GM18858 (cell line): ENCODE measurements at regions not wholly inside any gene's neighbourhood (a gene's known extent, or its start where the extent isn't known, plus 50 kb on each side); places are given as distances from the start of the nearest gene placed in this dataset.
"Not testable (repeated sequence)": the region's sequence is repeated elsewhere in the genome, so short reads cannot be mapped to it uniquely, and the experiment has no call there.

Experiments
- ATAC-seq: cut with Tn5 transposase; IDR thresholded peaks from one replicate; pipeline ENCODE4 v1.9.1; 2021; ENCODE audit not compliant: unreplicated experiment

- ATAC-seq: no peak
Observed at GRCh38 chr3:16768014-16768413, 116.7 kb upstream of the PLCL2 start.

GRCh38 chr3:16768956-16769355, 115.8 kb upstream of the PLCL2 start:
- no peak for ATAC-seq

- ATAC-seq: no peak
Observed at GRCh38 chr3:16769525-16769924, 115.2 kb upstream of the PLCL2 start.

- no peak for ATAC-seq
Observed at GRCh38 chr3:16770021-16770420, 114.7 kb upstream of the PLCL2 start.

- no peak for ATAC-seq
Observed at GRCh38 chr3:16770792-16771191, 114.0 kb upstream of the PLCL2 start.

DNA sequence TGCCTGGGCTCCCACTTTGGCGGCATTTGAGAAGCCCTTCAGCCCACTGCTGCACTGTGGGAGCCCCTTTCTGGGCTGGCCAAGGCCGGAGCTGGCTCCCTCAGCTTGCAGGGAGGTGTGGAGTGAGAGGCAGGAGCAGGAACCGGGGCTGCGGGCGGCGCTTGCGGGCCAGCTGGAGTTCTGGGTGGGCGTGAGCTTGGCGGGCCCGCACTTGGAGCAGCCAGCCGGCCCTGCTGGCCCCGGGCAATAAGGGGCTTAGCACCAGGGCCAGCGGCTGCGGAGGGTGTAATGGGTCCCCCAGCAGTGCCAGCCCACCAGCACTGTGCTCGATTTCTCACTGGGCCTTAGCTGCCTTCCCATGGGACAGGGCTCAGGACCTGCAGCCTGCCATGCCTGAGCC, 111.2 kb upstream of the PLCL2 start:
- not testable (repeated sequence) for ATAC-seq

DNA sequence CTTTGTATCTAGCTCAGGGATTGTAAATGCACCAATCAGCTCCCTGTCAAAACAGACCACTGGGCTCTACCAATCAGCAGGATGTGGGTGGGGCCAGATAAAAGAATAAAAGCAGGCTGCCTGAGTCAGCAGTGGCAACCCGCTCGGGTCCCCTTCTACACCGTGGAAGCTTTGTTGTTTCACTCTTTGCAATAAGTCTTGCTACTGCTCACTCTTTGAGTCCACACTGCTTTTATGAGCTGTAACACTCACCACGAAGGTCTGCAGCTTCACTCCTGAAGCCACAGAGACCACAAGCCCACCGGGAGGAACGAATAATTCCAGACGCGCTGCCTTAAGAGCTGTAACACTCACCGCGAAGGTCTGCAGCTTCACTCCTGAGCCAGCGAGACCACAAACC, 110.2 kb upstream of the PLCL2 start:
- not testable (repeated sequence) for ATAC-seq

- ATAC-seq: no peak
Observed at GRCh38 chr3:16784973-16785372, 99.8 kb upstream of the PLCL2 start.

DNA sequence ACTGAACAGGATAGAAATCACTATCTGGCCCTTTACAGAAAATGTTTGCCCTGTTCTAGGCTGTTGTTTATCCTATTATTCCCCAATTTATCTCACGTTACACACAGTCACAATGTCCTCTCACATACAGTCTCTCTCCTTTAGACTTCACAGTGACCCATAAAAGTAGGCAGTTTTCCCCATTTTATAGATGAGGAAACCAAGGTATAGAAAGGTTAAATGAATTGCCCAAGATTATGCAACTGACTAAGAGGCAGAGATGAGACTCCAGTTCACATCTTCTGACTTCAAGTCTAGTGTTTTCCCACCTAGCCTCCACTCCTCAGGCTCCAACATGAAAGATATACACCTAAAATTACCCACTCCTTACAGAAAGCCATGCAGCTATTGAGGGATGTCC, 99.3 kb upstream of the PLCL2 start:
- ATAC-seq: no peak

DNA sequence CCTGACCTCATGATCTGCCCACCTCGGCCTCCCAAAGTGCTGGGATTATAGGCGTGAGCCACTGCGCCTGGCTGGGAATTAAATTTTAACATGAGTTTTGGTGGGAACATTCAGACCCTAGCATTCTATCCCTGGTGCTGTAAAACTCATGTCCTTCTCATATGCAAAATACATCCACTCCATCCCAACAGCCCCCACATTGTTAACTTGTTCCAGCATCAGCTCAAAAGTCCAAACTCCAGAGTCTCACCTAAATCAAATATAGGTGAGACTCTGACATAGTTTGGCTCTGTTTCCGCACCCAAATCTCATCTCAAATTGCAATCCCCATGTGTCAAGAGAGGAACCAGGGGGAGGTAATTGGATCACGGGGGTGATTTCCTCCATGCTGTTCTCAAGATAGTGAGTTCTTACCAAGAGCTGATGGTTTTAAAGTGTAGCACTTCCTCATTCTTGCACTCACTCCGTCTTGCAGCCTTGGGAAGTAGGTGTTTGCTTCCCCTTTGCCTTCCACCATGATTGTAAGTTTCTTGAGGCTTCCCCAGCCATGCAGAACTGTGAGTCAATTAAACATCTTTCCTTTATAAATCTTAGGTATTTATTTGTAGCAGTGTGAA, 96.2 kb upstream of the PLCL2 start:
- no peak for ATAC-seq

DNA sequence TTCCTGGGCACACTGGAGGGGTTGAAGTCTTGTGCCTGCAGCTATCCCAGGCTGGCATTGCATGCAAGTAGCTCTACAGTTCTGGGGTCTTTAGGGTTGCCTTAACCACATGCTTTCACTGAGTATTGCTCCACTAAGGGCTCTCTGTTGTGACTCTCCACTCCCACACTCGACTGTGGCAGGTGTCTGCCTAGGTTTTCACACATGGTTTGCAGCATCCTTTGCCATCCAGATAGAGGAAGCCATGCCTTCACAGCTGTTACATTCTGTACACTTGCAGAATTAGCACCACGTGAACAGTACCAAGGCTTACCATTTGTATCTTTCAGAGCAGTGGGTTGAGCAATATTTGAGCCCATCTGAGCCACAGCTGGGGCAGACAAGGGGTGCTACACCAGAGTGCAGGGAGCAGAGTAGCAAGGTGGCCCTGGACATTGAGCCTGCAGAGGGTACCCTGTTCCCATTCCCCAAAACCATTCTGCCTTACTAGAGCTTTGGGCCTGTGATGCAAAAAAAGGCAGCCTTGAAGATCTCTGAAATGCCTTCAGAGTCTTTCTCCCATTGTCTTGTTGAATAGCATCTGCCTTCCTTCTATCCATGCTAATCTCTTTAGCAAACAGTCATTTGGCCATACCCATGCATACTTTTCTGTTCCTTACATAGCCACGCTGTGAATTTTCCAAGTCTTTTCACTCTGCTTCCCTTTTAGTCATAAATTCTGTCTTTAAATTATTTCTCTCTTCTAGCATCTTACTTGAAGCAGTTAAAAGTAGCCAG, 95.2 kb upstream of the PLCL2 start:
- no peak for ATAC-seq

DNA sequence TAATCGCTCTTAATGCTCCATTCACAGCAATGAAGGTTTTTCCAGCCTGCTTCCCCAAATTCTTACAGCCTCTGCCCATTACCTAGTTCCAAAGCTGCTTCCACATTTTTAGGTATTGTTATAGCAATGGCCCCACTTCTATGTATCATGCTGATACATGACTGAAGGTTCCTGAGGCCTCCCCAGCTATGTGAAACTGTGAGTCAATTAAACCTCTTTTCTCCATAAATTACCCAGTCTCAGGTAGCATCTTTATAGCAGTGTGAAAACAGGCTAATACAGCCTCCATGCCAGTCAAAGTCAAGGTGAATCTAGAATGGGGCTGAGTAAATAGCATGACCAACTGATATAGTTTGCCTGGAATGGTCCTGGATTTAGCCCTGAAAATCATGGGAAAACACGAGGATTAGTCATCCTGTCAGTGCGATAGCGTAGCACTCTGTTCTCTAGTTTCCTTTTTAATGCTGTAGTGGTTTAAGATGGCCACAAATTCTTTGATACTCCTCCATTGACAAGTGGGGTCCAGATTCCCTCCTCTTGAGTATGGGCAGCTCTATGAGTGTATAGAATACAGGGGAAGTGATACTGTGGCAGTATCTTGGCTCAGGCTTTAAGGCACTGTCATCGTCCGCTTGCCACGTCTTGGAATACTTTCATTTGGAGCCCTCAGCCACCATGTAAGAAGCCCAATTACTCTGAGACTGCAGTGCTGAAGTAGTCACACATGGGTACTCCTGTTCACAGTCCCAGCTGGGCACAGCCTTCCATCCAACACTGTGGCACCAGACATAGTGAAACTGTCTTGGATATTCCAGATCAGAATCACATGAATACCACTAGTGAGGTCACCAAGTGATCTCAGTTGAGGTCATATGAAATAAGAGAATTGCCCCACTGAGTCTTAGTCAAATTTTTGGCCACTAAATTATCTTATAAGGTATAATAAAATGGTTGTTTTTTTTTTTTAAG, 94.0 kb upstream of the PLCL2 start:
- no peak for ATAC-seq

GRCh38 chr3:16793321-16793720, 91.4 kb upstream of the PLCL2 start:
- ATAC-seq: no peak

DNA sequence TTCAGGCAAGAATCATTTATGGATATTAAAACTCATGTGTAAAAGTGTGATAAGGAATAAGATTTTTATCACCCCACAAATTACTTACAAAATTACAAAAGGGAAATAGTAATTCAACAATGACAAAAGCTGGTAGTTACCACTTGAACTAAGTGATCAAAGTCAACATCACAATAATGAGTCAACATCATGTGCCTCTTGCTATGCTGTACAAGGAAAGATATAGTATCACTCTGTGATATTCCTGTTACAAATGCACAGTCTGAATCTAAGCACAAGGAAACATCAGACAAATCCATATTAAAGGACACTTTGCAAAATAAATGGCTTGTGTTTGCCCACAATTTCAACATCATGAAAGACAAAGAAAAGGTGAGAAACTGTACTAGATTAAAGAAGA, 90.5 kb upstream of the PLCL2 start:
- ATAC-seq: no peak

DNA sequence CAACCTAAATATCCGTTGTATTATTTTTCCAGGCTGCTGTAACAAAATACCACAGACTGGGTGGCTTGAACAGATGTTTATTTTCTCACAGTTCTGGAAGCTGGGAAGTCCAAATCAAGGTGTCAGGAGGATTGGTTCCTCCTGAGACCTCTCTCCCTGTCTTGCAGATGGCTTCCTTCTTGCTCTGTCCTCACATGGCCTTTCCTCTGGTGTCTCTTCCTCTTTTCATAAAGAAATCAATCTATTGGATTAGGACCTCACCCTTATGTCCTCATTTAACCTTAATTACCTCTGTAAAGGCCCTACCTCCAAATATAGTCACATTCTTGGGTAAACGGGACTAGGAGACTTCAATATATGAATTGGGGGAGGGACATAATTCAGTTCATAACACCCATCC, 89.2 kb upstream of the PLCL2 start:
- no peak for ATAC-seq

- ATAC-seq: no peak
Observed at GRCh38 chr3:16797831-16798230, 86.9 kb upstream of the PLCL2 start.

DNA sequence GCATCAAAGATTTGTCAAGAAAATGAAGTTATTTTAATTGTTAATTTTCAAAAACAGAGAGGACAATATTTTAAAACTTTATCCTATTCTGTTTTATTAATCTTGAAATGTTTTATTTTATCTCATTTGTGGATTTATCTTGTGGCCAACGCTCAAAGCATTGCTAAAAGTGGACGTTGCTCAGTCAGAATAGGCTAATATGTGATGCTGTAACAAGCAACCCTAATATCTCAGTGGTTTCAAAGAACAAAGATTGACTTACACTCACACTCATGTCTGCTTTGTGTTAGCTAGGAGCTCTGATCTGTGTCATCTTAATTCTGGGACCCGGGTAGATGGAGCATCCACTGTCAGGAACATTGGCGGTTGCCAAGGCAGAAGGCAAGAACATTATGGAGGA, 86.0 kb upstream of the PLCL2 start:
- no peak for ATAC-seq

DNA sequence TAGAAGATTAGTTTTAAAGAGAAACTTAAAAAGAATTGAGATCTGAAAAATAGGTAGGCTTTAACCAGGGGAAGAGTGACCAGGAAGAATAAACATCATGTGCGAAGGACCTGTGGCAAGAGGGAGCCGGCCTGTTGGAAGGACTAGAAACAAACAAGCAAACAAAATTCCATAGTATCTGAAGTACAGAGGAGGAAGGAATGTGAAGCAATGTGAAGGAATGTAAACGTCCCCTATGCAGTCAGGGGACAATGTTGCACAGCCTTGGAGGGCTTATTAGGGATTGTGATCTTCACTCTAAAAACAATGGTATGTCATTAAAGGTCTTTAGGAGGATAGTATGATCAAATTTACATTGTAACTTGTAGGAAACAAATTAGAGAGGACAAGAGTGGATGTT, 84.4 kb upstream of the PLCL2 start:
- ATAC-seq: no peak

DNA sequence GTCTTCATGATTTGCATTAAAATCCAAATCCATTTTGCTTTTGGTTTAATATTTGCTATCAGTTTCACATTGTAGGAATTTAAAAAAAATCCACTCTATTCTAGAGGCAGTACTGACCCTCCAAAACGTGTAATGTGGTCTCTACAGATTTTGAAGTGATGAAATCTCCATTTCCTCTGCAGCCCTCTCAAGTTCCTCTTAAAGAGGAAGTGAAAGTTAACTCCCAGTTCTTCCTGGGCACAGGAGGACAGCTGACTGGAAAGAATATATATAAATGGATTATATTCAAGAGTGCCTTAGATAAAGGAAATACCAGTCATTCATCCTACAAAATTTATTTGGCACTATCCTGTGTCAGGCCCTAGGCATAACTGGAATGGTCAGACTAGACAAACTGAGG, 83.5 kb upstream of the PLCL2 start:
- no peak for ATAC-seq

GRCh38 chr3:16801698-16802097, 83.1 kb upstream of the PLCL2 start:
- no peak for ATAC-seq

DNA sequence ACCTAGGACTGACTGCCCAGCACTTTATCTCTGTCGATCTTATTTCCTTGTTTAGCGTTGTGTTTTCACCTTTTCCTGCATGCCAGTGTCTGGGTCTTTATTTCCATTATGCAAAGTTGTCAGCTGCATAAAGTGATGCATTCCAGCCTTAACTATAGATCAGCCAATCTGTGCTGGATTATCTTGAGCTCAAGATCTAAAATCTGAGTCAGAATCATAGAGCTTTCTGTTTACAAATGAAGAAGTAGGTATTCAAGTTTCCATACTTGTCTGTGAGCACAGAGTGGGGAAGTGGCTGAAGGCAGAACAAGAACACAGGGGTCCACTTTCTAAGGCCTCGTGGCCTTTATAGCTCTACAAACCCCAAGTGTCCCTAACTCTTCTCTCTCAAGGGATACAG, 82.4 kb upstream of the PLCL2 start:
- peak; percentile 81 for ATAC-seq

DNA sequence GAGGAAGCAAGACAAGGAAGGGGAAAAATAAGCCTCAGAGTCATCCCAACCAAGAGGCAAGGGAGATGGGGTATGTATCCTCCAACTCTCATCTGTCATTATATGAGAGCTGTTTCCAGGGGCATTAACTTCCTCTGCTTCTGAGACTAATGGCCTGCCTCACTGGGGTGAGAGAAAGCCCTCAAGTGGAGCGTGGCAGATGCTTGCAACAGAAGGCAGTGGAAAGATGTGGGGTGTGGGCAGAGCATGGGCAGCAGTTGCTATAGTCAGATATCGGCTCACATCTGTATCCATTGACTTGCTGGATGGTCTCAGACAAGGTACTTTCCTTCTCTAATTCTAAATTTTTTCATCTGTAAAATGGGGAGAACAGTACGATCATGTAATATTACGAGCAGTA, 81.7 kb upstream of the PLCL2 start:
- no peak for ATAC-seq
